Activated naive CD4-positive, alpha-beta T cell treated with anti-CD3 and anti-CD28 coated beads, Interleukin-2, amount 10 ng/mL, durations not matched to agents 7 days and 5 days (primary cell): ENCODE measurements at regions not wholly inside any gene's neighbourhood (a gene's known extent, or its start where the extent isn't known, plus 50 kb on each side); places are given as distances from the start of the nearest gene placed in this dataset.
"Not testable (repeated sequence)": the region's sequence is repeated elsewhere in the genome, so short reads cannot be mapped to it uniquely, and the experiment has no call there.

Experiments used
- CTCF ChIA-PET: fragments of 350-600 bp; sonication (Branson Sonifier 250); formaldehyde crosslinking; loops from one replicate; lab custom pipeline; 2021; ENCODE audit warnings: antibody characterized with exemption; lab: Charles Lee
- DNase-seq: peaks from one replicate; pipeline ENCODE4 v3.0.0-alpha.2; 2020
- H3K27ac Mint-ChIP-seq: one replicate; pipeline ENCODE4 v1.8.0; 2021; ENCODE audit warnings: mild to moderate bottlenecking, moderate library complexity, mixed read lengths
- H3K27me3 Mint-ChIP-seq: one replicate; pipeline ENCODE4 v1.8.0; 2021; ENCODE audit warnings: mild to moderate bottlenecking, mixed read lengths
- H3K36me3 Mint-ChIP-seq: one replicate; pipeline ENCODE4 v1.8.0; 2021; ENCODE audit warnings: mixed read lengths
- H3K4me1 Mint-ChIP-seq: one replicate; pipeline ENCODE4 v1.8.0; 2021; ENCODE audit warnings: mixed read lengths
- H3K4me3 Mint-ChIP-seq: one replicate; pipeline ENCODE4 v1.8.0; 2021; ENCODE audit warnings: mild to moderate bottlenecking, moderate library complexity, mixed read lengths
- H3K9me3 Mint-ChIP-seq: one replicate; pipeline ENCODE4 v1.8.0; 2021; ENCODE audit warnings: mixed read lengths

DNA sequence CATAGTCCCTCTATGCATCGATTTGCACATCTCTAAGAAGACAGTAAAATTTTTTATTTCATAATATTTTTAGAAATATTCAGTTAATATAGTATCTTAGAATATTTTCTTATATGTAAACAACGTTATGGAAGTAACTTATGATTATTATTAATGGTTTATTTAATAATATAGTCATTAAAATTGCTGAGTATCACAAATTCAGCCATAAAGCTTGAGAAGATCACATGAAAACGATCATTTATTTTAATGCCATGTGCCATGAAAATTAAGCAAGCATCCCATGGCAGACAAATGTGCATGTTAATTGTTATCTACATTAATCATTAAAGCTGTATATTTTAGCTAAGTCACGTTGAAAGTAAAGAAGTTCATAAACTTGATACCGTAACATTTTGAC lies 907.1 kb downstream of the KCNT2 start:
- Mint-ChIP-seq H3K27me3 (no peaks in the 10 kb centered on the region), H3K4me1 (no peaks in the 10 kb centered on the region), H3K9me3 (no peaks in the 10 kb centered on the region), H3K4me3 (no peak overlapping the region), H3K36me3 (no peaks in the 10 kb centered on the region), H3K27ac (no peak overlapping the region)
- CTCF ChIA-PET: no interaction called here
- no peak for DNase-seq

DNA sequence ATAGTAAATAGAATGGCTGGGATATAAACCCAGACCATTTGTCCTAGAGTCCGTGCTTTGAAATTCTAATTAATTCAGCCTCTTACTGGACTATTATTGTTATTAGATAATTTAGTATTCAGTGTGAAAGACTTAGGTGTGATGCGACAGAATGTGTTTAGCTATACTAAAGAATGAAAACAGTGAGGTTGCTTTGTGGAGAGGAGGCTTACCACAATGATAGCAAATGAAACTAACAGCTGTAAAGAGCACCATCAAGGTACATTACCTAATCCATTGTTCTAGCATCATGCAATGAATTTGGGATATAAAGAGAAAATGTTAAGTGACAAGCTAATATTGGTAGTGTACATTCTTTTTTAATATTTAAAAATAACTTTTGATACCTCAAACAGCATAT lies 911.1 kb downstream of the KCNT2 start:
- H3K4me1 Mint-ChIP-seq: no peaks in the 10 kb centered on the region
- H3K27me3 Mint-ChIP-seq: no peaks in the 10 kb centered on the region
- no peaks in the 10 kb centered on the region for H3K36me3 Mint-ChIP-seq
- CTCF ChIA-PET: no interaction called here
- H3K4me3 Mint-ChIP-seq: no peak overlapping the region
- no peaks in the 10 kb centered on the region for H3K9me3 Mint-ChIP-seq
- H3K27ac Mint-ChIP-seq: no peak overlapping the region
- DNase-seq: no peak

DNA sequence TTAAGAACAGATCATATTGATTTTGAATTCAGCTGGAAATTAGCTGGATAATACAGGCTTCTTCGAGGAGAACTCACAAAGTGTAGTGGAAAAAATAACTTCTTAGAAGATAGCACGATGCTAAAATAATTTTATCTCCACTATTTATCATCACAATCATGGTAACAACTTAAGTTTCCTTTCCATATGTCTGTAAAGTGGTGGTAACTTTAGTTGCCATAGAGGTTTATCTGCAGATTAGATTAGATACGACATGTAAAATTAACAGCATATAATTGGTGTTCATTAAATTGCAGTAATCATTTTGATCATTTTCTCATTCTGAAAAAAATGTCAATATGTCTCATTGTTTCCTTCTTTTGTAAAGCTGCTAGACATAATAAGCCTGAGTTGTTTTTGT lies 921.5 kb downstream of the KCNT2 start:
- H3K36me3 Mint-ChIP-seq: no peaks in the 10 kb centered on the region
- DNase-seq: no peak
- H3K4me1 Mint-ChIP-seq: no peaks in the 10 kb centered on the region
- no peak overlapping the region for H3K27ac Mint-ChIP-seq
- no peaks in the 10 kb centered on the region for H3K9me3 Mint-ChIP-seq
- H3K27me3 Mint-ChIP-seq: no peaks in the 10 kb centered on the region
- H3K4me3 Mint-ChIP-seq: no peak overlapping the region
- CTCF ChIA-PET: no interaction called here

DNA sequence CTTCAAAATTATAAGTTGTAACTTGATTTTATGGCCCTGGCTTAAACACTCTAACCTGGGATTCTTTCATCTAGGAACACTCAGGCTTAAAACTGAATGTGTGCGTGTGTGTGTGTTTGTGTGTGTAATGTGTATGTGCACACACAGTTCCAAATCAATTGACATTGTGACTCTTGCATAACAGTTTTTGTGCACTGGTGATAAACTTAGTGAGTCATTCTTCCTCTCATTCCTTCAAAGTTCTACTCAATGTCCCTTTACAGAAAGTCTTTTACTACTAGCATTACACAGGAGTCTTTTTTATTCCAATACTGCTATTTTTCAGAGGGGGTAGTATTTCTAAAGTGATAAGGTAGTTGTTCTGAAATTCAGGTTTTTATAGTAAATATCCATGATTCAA lies 943.6 kb downstream of the KCNT2 start:
- CTCF ChIA-PET: no interaction called here
- Mint-ChIP-seq H3K27me3 (no peaks in the 10 kb centered on the region), H3K27ac (no peak overlapping the region), H3K4me1 (no peaks in the 10 kb centered on the region), H3K4me3 (no peak overlapping the region), H3K9me3 (peaks cover 2% of the 10 kb centered on the region), H3K36me3 (no peaks in the 10 kb centered on the region)
- DNase-seq: no peak

DNA sequence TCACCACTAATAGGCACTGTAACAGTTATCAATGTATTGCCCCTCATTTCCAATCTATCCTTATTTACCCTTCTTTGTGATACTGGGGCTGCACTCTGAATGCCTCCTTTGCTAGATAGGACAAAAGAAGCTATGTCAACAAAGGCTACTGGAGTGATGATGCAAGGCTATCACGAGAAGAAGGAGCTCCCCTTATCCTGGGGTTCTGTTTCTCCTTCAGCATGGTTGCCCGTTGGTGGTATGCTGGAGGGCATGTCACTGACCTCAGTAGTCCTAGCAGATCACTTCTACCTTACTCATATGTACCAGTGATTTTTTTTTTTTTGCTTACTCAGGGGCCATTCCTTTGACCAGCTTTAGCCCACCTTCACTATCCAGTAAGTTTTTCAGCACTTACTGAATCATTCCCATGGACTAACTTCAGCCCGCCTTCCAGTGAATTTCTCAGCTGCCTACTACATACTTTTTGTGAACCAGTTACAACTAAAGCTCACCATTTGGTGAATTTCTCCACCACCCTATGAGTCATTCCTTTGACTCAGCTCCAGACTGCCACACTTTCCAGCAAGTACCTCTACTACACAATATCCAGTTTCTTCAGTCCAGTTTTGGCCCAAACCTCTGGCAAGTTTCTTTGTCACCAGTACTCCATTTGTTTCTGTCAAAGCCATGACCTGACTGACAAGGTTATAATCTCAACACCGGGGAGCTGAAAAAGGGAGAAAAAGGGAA lies 944.5 kb downstream of the KCNT2 start:
- Mint-ChIP-seq H3K36me3 (no peaks in the 10 kb centered on the region), H3K27me3 (no peaks in the 10 kb centered on the region), H3K4me1 (no peaks in the 10 kb centered on the region), H3K4me3 (no peak overlapping the region), H3K27ac (no peak overlapping the region), H3K9me3 (peaks cover 2% of the 10 kb centered on the region)
- CTCF ChIA-PET: no interaction called here
- DNase-seq: no peak

DNA sequence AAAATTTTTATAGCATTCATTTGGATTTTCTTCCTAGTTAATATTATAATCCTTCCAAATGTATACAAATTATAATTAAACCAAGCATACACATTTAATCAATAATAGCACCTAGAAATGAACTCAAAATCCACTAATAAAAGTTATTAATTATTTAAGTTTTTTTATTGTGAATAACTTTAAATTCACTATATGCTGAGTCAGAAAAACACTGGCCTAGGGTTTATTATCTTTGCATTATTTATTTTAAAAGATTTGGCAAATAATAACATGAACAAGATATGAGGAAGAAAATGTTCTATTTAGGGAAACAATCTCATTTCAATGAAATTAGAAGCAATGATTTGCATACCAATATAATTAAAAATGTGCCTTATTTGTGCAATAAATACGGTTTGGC lies 951.5 kb downstream of the KCNT2 start:
- CTCF ChIA-PET: no interaction called here
- Mint-ChIP-seq H3K4me1 (no peaks in the 10 kb centered on the region), H3K4me3 (no peak overlapping the region), H3K27me3 (no peaks in the 10 kb centered on the region), H3K36me3 (no peaks in the 10 kb centered on the region), H3K9me3 (no peaks in the 10 kb centered on the region), H3K27ac (no peak overlapping the region)
- DNase-seq: no peak

DNA sequence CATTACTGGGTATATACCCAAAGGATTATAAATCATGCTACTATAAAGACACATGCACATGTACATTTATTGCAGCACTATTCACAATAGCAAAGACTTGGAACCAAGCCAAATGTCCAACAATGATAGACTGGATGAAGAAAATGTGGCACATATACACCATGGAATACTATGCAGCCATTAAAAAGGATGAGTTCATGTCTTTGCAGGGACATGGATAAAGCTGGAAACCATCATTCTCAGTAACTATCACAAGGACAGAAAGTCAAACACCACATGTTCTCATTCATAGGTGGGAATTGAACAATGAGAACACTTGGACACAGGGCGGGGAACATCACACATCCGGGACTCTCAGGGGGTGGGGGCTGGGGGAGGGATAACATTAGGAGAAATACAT lies 959.4 kb downstream of the KCNT2 start:
- H3K9me3 Mint-ChIP-seq, H3K4me1 Mint-ChIP-seq, H3K36me3 Mint-ChIP-seq, H3K27me3 Mint-ChIP-seq, CTCF ChIA-PET, H3K27ac Mint-ChIP-seq, H3K4me3 Mint-ChIP-seq, DNase-seq: not testable (repeated sequence)

DNA sequence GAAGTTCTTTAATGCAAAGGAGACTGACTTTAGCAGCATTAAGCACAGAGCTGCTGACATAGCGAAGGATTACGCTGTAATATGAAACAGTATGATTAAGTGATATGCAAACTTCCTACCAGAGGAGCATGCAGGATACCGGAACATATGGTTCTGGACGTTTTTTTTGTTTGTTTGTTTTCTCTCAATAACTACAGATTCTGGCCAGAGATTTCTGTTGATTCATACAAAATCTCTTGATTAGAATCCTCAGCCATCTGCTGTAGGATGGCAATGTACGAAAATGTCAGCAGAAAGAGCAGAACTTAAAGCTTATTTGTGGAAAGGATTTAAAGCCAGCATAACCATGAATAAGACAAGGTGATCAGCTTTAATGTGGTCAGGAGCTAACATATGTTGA lies 970.7 kb downstream of the KCNT2 start:
- Mint-ChIP-seq H3K27ac (no peak overlapping the region), H3K36me3 (no peaks in the 10 kb centered on the region), H3K9me3 (peaks cover 2% of the 10 kb centered on the region), H3K4me3 (no peak overlapping the region), H3K27me3 (no peaks in the 10 kb centered on the region), H3K4me1 (no peaks in the 10 kb centered on the region)
- no peak for DNase-seq
- CTCF ChIA-PET: no interaction called here

DNA sequence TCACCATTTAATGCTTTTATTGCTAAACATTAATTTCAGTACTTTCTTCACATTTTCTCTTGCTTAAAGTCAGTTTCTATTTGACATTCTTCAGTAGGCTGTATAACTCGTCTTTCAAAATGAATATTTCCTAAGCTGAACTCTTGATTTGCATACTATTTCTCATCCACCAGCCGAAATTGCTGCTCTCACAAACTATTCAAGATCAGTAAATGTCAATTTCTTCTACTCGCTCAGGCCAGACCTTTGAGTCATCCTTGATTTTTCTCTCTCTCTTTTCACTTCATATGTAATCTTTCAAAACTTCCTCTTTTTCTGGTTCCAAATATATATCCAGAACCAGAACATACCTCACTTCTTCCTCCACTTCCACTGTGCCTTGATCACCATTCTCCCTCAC lies 990.0 kb downstream of the KCNT2 start:
- Mint-ChIP-seq H3K27ac (no peak overlapping the region), H3K27me3 (no peaks in the 10 kb centered on the region), H3K4me1 (no peaks in the 10 kb centered on the region), H3K9me3 (peaks cover 7% of the 10 kb centered on the region), H3K36me3 (no peaks in the 10 kb centered on the region), H3K4me3 (no peak overlapping the region)
- CTCF ChIA-PET: no interaction called here
- no peak for DNase-seq

DNA sequence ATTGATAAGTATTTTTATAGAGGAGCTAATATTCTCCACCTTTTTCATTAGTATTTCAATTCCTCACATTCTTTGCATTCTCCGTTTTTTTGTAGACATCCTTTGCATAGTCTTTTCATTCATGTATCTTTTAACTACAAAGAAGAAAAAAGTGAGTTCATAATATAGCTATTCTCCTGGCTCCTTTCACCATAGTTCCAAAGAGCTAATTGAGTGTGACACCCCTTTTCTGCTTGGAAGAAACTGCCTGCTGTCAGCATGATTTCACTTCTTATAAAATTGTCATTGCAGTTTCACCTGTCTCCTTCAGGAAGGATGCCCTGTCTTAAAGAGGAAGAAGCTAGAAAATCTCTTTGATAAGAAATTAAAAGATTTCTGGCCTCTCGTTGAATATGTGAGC lies 991.1 kb downstream of the KCNT2 start:
- CTCF ChIA-PET: no interaction called here
- H3K4me1 Mint-ChIP-seq: no peaks in the 10 kb centered on the region

DNA sequence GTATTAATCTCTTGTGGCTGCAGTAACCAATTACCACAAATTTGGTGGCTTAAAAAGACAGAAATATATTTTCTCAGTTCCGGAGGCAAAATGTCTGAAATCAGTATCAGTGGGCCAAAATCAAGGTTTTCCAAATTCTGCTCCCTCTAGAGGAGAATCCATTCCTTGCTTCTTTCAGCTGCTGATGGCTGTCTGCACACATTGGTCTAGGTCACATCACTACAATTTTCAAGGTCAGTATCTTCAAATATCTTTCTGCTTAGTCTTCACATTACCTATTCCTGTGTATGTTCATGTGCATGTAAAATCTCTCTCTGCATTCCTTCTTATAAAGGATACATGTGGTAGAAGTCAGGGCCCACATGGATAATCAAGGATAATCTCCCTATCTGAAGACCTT lies 999.4 kb downstream of the KCNT2 start:
- no peaks in the 10 kb centered on the region for H3K27me3 Mint-ChIP-seq
- no peak overlapping the region for H3K27ac Mint-ChIP-seq
- no peak for DNase-seq
- peaks cover 15% of the 10 kb centered on the region for H3K9me3 Mint-ChIP-seq
- no peak overlapping the region for H3K4me3 Mint-ChIP-seq
- no peaks in the 10 kb centered on the region for H3K4me1 Mint-ChIP-seq
- CTCF ChIA-PET: no interaction called here
- no peaks in the 10 kb centered on the region for H3K36me3 Mint-ChIP-seq

More for the DNA sequence above, 991.1 kb downstream of the KCNT2 start:
- DNase-seq: no peak
- peaks cover 9% of the 10 kb centered on the region for H3K9me3 Mint-ChIP-seq
- H3K27me3 Mint-ChIP-seq: no peaks in the 10 kb centered on the region
- H3K36me3 Mint-ChIP-seq: no peaks in the 10 kb centered on the region
- H3K27ac Mint-ChIP-seq: no peak overlapping the region
- H3K4me3 Mint-ChIP-seq: no peak overlapping the region

DNA sequence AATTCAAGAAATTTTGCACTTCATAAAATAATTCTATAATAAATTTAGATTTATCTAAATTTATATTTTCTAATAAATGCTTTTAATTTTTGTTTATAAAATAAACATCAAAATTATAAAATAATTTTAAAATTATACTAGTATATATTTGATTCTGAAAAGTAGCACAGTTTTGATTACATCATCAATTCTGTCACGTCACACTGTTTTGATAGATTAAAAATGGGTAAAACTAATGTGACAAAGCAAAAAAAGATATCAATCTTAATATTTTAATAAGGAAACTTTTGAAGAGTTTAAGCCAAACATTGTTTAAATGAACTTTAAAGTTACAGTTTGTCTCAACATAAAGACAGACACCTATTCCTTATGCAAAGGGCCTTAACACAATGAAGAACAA lies 1001.8 kb downstream of the KCNT2 start:
- H3K36me3 Mint-ChIP-seq: no peaks in the 10 kb centered on the region
- no peaks in the 10 kb centered on the region for H3K4me1 Mint-ChIP-seq
- no peak overlapping the region for H3K27ac Mint-ChIP-seq
- H3K9me3 Mint-ChIP-seq: peaks cover 12% of the 10 kb centered on the region
- no peak for DNase-seq
- CTCF ChIA-PET: no interaction called here
- H3K4me3 Mint-ChIP-seq: no peak overlapping the region
- H3K27me3 Mint-ChIP-seq: no peaks in the 10 kb centered on the region

DNA sequence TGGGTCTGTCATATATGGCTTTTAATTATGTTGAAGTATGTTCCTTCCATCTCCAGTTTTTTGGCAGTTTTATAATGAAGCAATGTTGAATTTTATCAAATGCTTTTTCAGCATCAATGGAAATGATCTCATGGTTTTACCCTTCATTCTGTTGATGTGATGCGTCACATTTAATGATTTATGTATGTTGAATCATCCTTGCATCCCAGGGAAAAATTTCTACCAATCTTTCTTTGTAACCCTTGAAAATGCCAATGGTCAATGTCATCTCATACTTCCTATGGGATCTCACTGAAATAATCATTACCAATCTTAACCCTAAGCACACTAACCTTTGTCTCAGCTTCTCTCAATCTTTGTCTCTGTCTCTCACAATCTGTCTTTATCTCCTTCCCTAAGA lies 1004.0 kb downstream of the KCNT2 start:
- no peaks in the 10 kb centered on the region for H3K4me1 Mint-ChIP-seq
- H3K27me3 Mint-ChIP-seq: no peaks in the 10 kb centered on the region
- CTCF ChIA-PET: no interaction called here
- no peaks in the 10 kb centered on the region for H3K36me3 Mint-ChIP-seq
- no peak overlapping the region for H3K4me3 Mint-ChIP-seq
- no peak for DNase-seq
- H3K27ac Mint-ChIP-seq: no peak overlapping the region
- H3K9me3 Mint-ChIP-seq: peaks cover 10% of the 10 kb centered on the region

DNA sequence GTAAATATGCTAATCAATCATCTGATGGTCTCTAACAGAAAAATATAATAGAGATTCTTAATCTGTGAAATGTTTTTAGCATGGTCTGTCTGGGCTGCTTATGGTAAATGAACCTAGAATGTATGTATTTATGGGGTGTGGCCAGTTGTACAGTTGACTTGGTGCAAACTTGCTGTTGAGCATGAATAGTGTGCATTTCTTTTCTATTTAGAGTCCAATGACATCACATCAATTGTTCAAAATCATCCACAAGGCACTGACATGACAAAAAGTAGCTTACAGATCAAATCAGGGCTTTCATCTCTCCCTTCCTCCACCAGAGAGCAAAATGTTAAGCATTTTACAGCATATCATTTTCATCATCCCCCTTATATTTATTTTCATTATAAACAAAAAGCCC lies 1010.3 kb downstream of the KCNT2 start:
- Mint-ChIP-seq H3K9me3 (peaks cover 6% of the 10 kb centered on the region), H3K36me3 (no peaks in the 10 kb centered on the region), H3K27me3 (no peaks in the 10 kb centered on the region), H3K4me3 (no peak overlapping the region), H3K4me1 (no peaks in the 10 kb centered on the region), H3K27ac (no peak overlapping the region)
- DNase-seq: no peak
- CTCF ChIA-PET: no interaction called here

DNA sequence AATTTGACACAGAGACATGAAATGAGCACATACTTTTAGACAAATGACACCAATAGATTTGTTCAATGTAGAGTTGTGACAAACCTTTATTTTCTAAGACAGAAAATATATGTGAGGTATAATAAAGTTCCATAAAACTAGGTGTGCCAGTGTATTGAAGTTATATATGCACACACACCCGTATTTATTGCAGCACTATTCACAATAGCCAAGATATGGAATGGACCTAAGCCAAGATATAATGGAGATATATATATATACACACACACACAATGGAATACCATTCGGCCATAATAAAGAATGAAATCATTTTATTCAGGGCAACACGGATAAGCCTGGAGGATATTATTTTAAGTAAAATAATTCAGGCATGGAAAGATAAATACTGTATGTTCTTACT lies 1013.5 kb downstream of the KCNT2 start:
- CTCF ChIA-PET: no interaction called here
- no peak overlapping the region for H3K4me3 Mint-ChIP-seq
- H3K36me3 Mint-ChIP-seq: no peaks in the 10 kb centered on the region

DNA sequence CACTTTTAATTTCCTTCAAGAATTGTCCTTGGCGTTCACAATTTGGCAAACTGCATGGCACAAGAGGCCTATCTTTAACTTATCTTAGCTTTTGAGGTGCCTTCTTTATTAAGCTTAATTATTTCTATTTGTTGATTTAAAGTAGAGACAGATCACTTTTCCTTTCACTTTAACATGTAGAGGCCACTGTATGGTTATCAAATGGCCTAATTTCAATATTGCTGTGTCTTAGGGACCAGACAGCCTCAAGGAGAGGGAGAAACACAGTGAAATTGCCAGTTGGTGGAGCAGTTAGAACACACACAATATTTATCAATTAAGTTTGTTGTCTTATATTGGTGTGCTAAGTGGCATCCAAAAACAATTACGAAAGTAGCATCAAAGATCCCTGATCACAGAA lies 1013.9 kb downstream of the KCNT2 start:
- peaks cover 2% of the 10 kb centered on the region for H3K9me3 Mint-ChIP-seq
- H3K4me3 Mint-ChIP-seq: no peak overlapping the region
- H3K27ac Mint-ChIP-seq: no peak overlapping the region
- no peaks in the 10 kb centered on the region for H3K27me3 Mint-ChIP-seq
- no peaks in the 10 kb centered on the region for H3K4me1 Mint-ChIP-seq
- CTCF ChIA-PET: no interaction called here
- no peaks in the 10 kb centered on the region for H3K36me3 Mint-ChIP-seq
- DNase-seq: no peak

More for the DNA sequence above, 1013.5 kb downstream of the KCNT2 start:
- DNase-seq: no peak
- no peak overlapping the region for H3K27ac Mint-ChIP-seq
- H3K27me3 Mint-ChIP-seq: no peaks in the 10 kb centered on the region
- H3K4me1 Mint-ChIP-seq: no peaks in the 10 kb centered on the region
- H3K9me3 Mint-ChIP-seq: peaks cover 2% of the 10 kb centered on the region
